ENCODE measurements at regions not wholly inside any gene's neighbourhood (a gene's known extent, or its start where the extent isn't known, plus 50 kb on each side); places are given as distances from the start of the nearest gene placed in this dataset.
"Not testable (repeated sequence)": the region's sequence is repeated elsewhere in the genome, so short reads cannot be mapped to it uniquely, and the experiment has no call there.

GRCh38 chr10:64830869-64831268 lies 1309.7 kb downstream of the REEP3 start:
- no peak overlapping the region for H3K4me3 ChIP-seq (ENCODE audit: low read length)
- no peak overlapping the region for H3K9ac ChIP-seq (ENCODE audit: low read length)
- H3K4me1 ChIP-seq (ENCODE audit: control insufficient read depth, insufficient read depth, low read length) = no peaks in the 10 kb centered on the region
- no peaks in the 10 kb centered on the region for H3K27me3 ChIP-seq (ENCODE audit: control insufficient read depth, insufficient read depth, low read length)
- no peaks in the 10 kb centered on the region for H3K36me3 ChIP-seq (ENCODE audit: control insufficient read depth, insufficient read depth, low read length)
- H3K9me3 ChIP-seq (ENCODE audit: control insufficient read depth, low read length) = no peaks in the 10 kb centered on the region

GRCh38 chr10:64840341-64840740 lies 1319.1 kb downstream of the REEP3 start:
- H3K4me3 ChIP-seq (ENCODE audit: low read length) = no peak overlapping the region
- no peaks in the 10 kb centered on the region for H3K36me3 ChIP-seq (ENCODE audit: control insufficient read depth, insufficient read depth, low read length)
- no peak overlapping the region for H3K9ac ChIP-seq (ENCODE audit: low read length)
- no peaks in the 10 kb centered on the region for H3K27me3 ChIP-seq (ENCODE audit: control insufficient read depth, insufficient read depth, low read length)
- no peaks in the 10 kb centered on the region for H3K4me1 ChIP-seq (ENCODE audit: control insufficient read depth, insufficient read depth, low read length)
- H3K9me3 ChIP-seq (ENCODE audit: control insufficient read depth, low read length) = no peaks in the 10 kb centered on the region

DNA sequence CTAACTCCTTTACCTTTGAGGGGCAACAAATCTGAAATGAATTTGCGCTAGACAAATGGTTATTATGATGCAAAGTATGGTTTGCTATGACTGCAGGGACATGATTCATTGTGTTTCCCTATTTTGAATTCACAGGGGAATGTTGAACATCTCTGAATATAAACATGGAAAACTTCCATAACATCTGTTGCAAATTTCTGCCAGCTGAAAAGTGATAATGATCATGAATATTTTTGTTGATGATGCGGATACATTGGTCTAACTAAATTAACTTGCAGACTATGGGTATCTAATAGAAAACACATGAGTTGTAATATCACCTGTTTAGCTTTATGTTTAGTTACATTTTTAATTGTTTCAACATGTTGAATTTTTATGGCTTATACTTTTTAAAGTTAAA lies 1325.5 kb downstream of the REEP3 start:
- no peaks in the 10 kb centered on the region for H3K4me1 ChIP-seq (ENCODE audit: control insufficient read depth, insufficient read depth, low read length)
- H3K9me3 ChIP-seq (ENCODE audit: control insufficient read depth, low read length) = no peaks in the 10 kb centered on the region
- H3K36me3 ChIP-seq (ENCODE audit: control insufficient read depth, insufficient read depth, low read length) = no peaks in the 10 kb centered on the region
- H3K27me3 ChIP-seq (ENCODE audit: control insufficient read depth, insufficient read depth, low read length) = no peaks in the 10 kb centered on the region
- H3K9ac ChIP-seq (ENCODE audit: low read length) = no peak overlapping the region
- H3K4me3 ChIP-seq (ENCODE audit: low read length) = no peak overlapping the region

DNA sequence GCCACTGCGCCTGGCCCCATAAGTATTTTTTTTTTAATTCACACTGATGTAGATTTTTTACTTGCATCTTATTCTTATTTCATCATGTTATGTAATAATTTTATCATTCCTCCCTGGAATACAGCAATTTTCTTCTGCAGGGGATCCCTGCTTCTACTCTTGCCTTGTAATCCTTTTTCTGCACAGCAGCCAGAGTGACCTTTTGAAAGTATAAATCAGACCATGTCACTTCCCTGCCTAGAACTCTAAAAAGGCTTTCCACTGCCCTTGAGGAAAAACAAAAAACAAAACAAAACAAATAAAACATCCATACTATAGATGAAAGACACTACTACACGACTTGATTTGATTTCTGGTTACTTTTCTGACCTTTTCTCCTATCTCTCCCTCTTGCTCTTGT lies 1334.7 kb downstream of the REEP3 start:
- no peak overlapping the region for H3K9ac ChIP-seq (ENCODE audit: low read length)
- no peaks in the 10 kb centered on the region for H3K36me3 ChIP-seq (ENCODE audit: control insufficient read depth, insufficient read depth, low read length)
- no peak overlapping the region for H3K4me3 ChIP-seq (ENCODE audit: low read length)
- no peaks in the 10 kb centered on the region for H3K4me1 ChIP-seq (ENCODE audit: control insufficient read depth, insufficient read depth, low read length)
- H3K27me3 ChIP-seq (ENCODE audit: control insufficient read depth, insufficient read depth, low read length) = no peaks in the 10 kb centered on the region
- no peaks in the 10 kb centered on the region for H3K9me3 ChIP-seq (ENCODE audit: control insufficient read depth, low read length)

DNA sequence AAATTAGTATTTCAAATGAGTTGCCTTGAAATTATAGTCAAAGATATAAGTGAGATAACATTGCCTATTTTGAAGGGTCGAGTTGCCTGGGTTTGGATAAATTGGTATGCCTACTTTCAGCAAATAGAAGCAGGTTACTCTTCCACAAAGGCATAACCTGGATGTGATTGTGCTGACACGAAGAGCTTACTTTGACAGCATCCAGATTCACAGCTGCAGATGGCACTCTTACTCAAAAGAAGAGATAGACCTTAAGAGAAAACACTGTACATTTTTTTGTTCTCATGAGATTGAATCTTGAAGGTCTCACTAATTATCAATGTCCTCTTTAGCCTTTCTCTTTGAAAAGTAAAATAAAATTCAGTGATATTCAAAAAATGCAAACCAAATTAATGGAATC lies 1338.7 kb downstream of the REEP3 start:
- Histone ChIP-seq H3K4me3 (ENCODE audit: low read length) (no peak overlapping the region), H3K9ac (ENCODE audit: low read length) (no peak overlapping the region), H3K27me3 (ENCODE audit: control insufficient read depth, insufficient read depth, low read length) (no peaks in the 10 kb centered on the region), H3K9me3 (ENCODE audit: control insufficient read depth, low read length) (no peaks in the 10 kb centered on the region), H3K36me3 (ENCODE audit: control insufficient read depth, insufficient read depth, low read length) (no peaks in the 10 kb centered on the region), H3K4me1 (ENCODE audit: control insufficient read depth, insufficient read depth, low read length) (no peaks in the 10 kb centered on the region)

DNA sequence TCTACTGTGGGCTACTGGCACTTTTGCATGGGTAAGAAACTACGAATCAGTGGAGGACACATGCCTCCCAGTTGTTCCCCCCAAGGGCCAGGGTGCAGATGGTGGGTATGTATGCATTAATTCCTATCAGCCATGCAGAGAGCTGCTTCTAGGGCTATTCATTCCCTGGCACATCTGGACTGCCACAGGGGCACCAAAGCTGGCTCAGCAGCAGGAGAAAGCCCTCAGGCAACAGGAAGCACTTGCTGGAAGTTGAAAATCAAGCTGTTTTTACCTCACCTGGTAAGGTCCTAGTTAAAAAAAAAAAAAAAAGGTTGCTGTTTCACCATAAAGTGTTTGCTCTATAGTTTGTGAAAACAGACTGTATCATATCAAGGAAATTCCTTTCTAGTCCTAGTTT lies 1342.6 kb downstream of the REEP3 start:
- H3K27me3 ChIP-seq (ENCODE audit: control insufficient read depth, insufficient read depth, low read length) = no peaks in the 10 kb centered on the region
- peaks cover 14% of the 10 kb centered on the region for H3K4me1 ChIP-seq (ENCODE audit: control insufficient read depth, insufficient read depth, low read length)
- H3K9me3 ChIP-seq (ENCODE audit: control insufficient read depth, low read length) = no peaks in the 10 kb centered on the region
- H3K36me3 ChIP-seq (ENCODE audit: control insufficient read depth, insufficient read depth, low read length) = no peaks in the 10 kb centered on the region
- no peak overlapping the region for H3K9ac ChIP-seq (ENCODE audit: low read length)
- no peak overlapping the region for H3K4me3 ChIP-seq (ENCODE audit: low read length)

DNA sequence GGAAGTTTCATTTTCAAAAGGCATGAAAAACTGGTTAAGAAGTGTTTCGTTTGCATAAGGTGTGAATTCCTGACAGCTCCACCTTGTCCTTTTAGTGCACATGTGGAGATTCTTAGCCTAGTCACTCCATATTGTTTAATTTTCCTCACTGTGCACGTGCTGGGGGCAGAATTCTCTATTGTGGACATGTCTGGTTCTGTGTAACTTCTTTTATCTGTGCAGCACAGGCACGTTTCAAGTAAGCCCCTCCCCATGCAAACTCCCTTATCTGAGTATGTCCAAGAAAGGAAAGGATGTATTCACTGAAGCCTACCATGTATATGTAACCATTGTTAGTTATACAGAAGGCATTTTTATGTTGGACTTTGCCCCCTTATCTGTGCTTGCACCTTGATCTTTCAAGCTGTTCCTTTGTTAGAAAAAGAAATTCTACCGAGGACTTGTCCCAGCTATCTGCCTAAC lies 1346.3 kb downstream of the REEP3 start:
- Histone ChIP-seq H3K27me3 (ENCODE audit: control insufficient read depth, insufficient read depth, low read length) (no peaks in the 10 kb centered on the region), H3K9me3 (ENCODE audit: control insufficient read depth, low read length) (no peaks in the 10 kb centered on the region), H3K9ac (ENCODE audit: low read length) (no peak overlapping the region), H3K4me3 (ENCODE audit: low read length) (no peak overlapping the region), H3K36me3 (ENCODE audit: control insufficient read depth, insufficient read depth, low read length) (no peaks in the 10 kb centered on the region), H3K4me1 (ENCODE audit: control insufficient read depth, insufficient read depth, low read length) (peaks cover 14% of the 10 kb centered on the region)

GRCh38 chr10:64873088-64873487 lies 1351.9 kb downstream of the REEP3 start:
- Histone ChIP-seq H3K27me3 (ENCODE audit: control insufficient read depth, insufficient read depth, low read length) (no peaks in the 10 kb centered on the region), H3K36me3 (ENCODE audit: control insufficient read depth, insufficient read depth, low read length) (no peaks in the 10 kb centered on the region), H3K4me3 (ENCODE audit: low read length) (no peak overlapping the region), H3K9ac (ENCODE audit: low read length) (no peak overlapping the region), H3K9me3 (ENCODE audit: control insufficient read depth, low read length) (no peaks in the 10 kb centered on the region), H3K4me1 (ENCODE audit: control insufficient read depth, insufficient read depth, low read length) (peaks cover 7% of the 10 kb centered on the region)

DNA sequence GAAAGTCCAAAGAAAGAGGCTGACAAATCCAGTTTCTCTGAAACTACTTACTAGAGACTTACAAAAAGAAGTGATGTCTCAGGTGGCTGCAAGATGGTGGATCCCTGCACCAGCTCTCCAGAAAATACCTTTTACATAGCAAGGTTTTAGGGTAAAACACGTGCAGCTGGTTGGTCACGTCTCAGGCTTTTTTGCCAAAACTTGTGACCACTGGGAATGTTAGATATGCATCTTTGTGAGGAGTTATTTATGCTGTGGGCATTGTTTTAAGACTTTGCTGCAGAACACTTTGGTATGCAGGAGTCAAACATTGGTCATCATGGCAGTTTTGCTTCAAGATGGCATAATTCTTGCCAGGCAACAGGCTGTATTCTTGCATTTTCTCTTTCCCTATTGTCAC lies 1352.8 kb downstream of the REEP3 start:
- Histone ChIP-seq H3K4me3 (ENCODE audit: low read length) (no peak overlapping the region), H3K27me3 (ENCODE audit: control insufficient read depth, insufficient read depth, low read length) (no peaks in the 10 kb centered on the region), H3K4me1 (ENCODE audit: control insufficient read depth, insufficient read depth, low read length) (no peaks in the 10 kb centered on the region), H3K9me3 (ENCODE audit: control insufficient read depth, low read length) (no peaks in the 10 kb centered on the region), H3K36me3 (ENCODE audit: control insufficient read depth, insufficient read depth, low read length) (no peaks in the 10 kb centered on the region), H3K9ac (ENCODE audit: low read length) (no peak overlapping the region)

GRCh38 chr10:64880546-64880945 lies 1359.3 kb downstream of the REEP3 start:
- Histone ChIP-seq H3K9me3 (ENCODE audit: control insufficient read depth, low read length) (no peaks in the 10 kb centered on the region), H3K4me1 (ENCODE audit: control insufficient read depth, insufficient read depth, low read length) (no peaks in the 10 kb centered on the region), H3K36me3 (ENCODE audit: control insufficient read depth, insufficient read depth, low read length) (no peaks in the 10 kb centered on the region), H3K27me3 (ENCODE audit: control insufficient read depth, insufficient read depth, low read length) (no peaks in the 10 kb centered on the region), H3K9ac (ENCODE audit: low read length) (no peak overlapping the region), H3K4me3 (ENCODE audit: low read length) (no peak overlapping the region)

DNA sequence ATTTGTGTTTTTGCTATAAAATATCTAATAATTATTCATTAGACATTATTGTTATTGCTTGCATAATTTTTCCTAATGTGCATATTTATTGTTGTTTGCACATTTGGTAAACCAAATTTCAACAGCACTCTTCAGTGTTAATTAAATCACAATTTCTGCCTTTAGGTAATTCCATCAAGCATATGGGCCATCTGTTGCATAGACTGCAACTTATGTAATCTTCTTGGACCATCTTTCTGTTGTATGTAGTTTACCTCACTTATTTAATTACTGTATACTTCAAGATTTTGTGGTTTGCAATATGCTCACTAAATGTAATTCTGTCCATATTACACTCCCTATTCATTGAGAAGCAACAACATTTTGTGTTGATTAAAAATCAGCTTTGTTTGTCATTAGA lies 1360.1 kb downstream of the REEP3 start:
- Histone ChIP-seq H3K4me3 (ENCODE audit: low read length) (no peak overlapping the region), H3K9ac (ENCODE audit: low read length) (no peak overlapping the region), H3K4me1 (ENCODE audit: control insufficient read depth, insufficient read depth, low read length) (no peaks in the 10 kb centered on the region), H3K27me3 (ENCODE audit: control insufficient read depth, insufficient read depth, low read length) (no peaks in the 10 kb centered on the region), H3K36me3 (ENCODE audit: control insufficient read depth, insufficient read depth, low read length) (no peaks in the 10 kb centered on the region), H3K9me3 (ENCODE audit: control insufficient read depth, low read length) (no peaks in the 10 kb centered on the region)

- Histone ChIP-seq H3K9ac (ENCODE audit: low read length) (no peak overlapping the region), H3K4me3 (ENCODE audit: low read length) (no peak overlapping the region), H3K4me1 (ENCODE audit: control insufficient read depth, insufficient read depth, low read length) (no peaks in the 10 kb centered on the region), H3K36me3 (ENCODE audit: control insufficient read depth, insufficient read depth, low read length) (no peaks in the 10 kb centered on the region), H3K27me3 (ENCODE audit: control insufficient read depth, insufficient read depth, low read length) (no peaks in the 10 kb centered on the region), H3K9me3 (ENCODE audit: control insufficient read depth, low read length) (no peaks in the 10 kb centered on the region)
These were observed 1375.4 kb downstream of the REEP3 start for GRCh38 chr10:64896582-64896981.

DNA sequence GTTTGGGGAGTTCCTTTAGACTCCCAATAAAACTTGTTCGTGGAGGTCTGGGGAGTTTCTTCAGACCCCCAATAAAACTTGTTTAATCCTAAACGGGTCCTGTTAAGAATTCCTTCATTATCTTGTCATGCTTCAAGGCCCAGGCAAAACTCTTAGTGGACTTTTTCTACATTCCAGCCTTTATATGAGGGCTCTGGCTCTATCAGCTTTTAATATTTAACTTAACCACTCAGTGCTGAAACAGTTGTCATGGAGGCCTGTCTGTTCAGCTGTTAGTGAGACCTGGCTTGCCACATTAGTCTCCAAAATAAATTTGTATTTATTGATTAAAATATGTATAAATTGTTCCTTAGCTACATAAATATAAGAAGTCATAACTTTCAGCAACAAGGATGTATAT lies 1385.1 kb downstream of the REEP3 start:
- not testable (repeated sequence) for H3K9me3 ChIP-seq (ENCODE audit: control insufficient read depth, low read length); H3K36me3 ChIP-seq (ENCODE audit: control insufficient read depth, insufficient read depth, low read length); H3K27me3 ChIP-seq (ENCODE audit: control insufficient read depth, insufficient read depth, low read length); H3K4me3 ChIP-seq (ENCODE audit: low read length); H3K4me1 ChIP-seq (ENCODE audit: control insufficient read depth, insufficient read depth, low read length); H3K9ac ChIP-seq (ENCODE audit: low read length)

Data from mucosa of stomach (tissue), 1 donor.